ENCODE measurements at regions not wholly inside any gene's neighbourhood (a gene's known extent, or its start where the extent isn't known, plus 50 kb on each side); places are given as distances from the start of the nearest gene placed in this dataset.

DNA sequence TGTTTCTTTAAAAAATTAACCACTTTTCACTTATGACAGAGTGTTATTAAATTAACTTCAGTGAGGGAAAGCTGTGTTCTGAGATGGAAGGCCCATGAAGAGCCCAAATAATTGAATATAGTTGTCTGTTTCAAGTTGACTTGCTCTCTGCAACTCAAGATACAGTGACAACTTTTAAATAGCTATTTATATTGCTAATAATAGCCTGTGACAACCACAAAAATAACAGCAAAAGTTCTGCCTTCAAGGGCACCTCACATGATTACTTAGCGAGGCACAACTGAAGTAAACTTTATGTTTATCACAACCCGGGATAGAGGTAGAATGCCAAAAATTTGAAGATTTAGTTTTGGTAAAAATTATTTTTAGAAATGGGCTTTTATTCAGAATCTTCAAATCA lies 167.3 kb upstream of the SCN7A start:
- no peaks in the 10 kb centered on the region for H4K20me1 ChIP-seq (ENCODE audit: insufficient read depth)
- no peak overlapping the region for H3K4me3 ChIP-seq (ENCODE audit: low read length)
- H3K9ac ChIP-seq (ENCODE audit: low read length) = no peak overlapping the region
- no peak overlapping the region for H3K4me2 ChIP-seq (ENCODE audit: low read length)
- H3K27ac ChIP-seq (ENCODE audit: low read length) = no peak overlapping the region
- no peaks in the 10 kb centered on the region for H3K9me3 ChIP-seq (ENCODE audit: low read length)
- H3F3A ChIP-seq (ENCODE audit: insufficient read depth, low read length, poor library complexity, severe bottlenecking) = no peaks in the 10 kb centered on the region
- no peaks in the 10 kb centered on the region for H3K9me2 ChIP-seq (ENCODE audit: insufficient read depth, low read length)
- TF ChIP-seq SMC3 (conservative IDR thresholded peaks at IDR 0.05; ENCODE audit: poor library complexity) = no peak
- TF ChIP-seq, protein P1, sequence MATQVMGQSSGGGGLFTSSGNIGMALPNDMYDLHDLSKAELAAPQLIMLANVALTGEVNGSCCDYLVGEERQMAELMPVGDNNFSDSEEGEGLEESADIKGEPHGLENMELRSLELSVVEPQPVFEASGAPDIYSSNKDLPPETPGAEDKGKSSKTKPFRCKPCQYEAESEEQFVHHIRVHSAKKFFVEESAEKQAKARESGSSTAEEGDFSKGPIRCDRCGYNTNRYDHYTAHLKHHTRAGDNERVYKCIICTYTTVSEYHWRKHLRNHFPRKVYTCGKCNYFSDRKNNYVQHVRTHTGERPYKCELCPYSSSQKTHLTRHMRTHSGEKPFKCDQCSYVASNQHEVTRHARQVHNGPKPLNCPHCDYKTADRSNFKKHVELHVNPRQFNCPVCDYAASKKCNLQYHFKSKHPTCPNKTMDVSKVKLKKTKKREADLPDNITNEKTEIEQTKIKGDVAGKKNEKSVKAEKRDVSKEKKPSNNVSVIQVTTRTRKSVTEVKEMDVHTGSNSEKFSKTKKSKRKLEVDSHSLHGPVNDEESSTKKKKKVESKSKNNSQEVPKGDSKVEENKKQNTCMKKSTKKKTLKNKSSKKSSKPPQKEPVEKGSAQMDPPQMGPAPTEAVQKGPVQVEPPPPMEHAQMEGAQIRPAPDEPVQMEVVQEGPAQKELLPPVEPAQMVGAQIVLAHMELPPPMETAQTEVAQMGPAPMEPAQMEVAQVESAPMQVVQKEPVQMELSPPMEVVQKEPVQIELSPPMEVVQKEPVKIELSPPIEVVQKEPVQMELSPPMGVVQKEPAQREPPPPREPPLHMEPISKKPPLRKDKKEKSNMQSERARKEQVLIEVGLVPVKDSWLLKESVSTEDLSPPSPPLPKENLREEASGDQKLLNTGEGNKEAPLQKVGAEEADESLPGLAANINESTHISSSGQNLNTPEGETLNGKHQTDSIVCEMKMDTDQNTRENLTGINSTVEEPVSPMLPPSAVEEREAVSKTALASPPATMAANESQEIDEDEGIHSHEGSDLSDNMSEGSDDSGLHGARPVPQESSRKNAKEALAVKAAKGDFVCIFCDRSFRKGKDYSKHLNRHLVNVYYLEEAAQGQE (IDR thresholded peaks at IDR 0.05; ENCODE audit: borderline replicate concordance) = no peak
- TF ChIP-seq MXI1 (conservative IDR thresholded peaks at IDR 0.05; ENCODE audit: poor library complexity, severe bottlenecking) = no peak
- TF ChIP-seq POLR2AphosphoS5 (IDR thresholded peaks at IDR 0.05) = no peak
- TF ChIP-seq EZH2 (IDR thresholded peaks at IDR 0.05; ENCODE audit: borderline replicate concordance, insufficient read depth, low read length, poor library complexity, severe bottlenecking) = no peak
- TF ChIP-seq RAD21 (conservative IDR thresholded peaks at IDR 0.05) = no peak
- no peak for TF ChIP-seq EP300 (conservative IDR thresholded peaks at IDR 0.05; ENCODE audit: poor library complexity, severe bottlenecking)
- no peaks in the 10 kb centered on the region for H3K36me3 ChIP-seq (ENCODE audit: insufficient read depth, low read length)
- no peaks in the 10 kb centered on the region for H3K79me2 ChIP-seq (replicated peaks; ENCODE audit: insufficient read depth, low read length)
- H2AFZ ChIP-seq (ENCODE audit: low read depth, low read length) = no peak overlapping the region
- no peaks in the 10 kb centered on the region for H3K27me3 ChIP-seq (ENCODE audit: insufficient read depth, low read depth, low read length)

- no peaks in the 10 kb centered on the region for H3K9me2 ChIP-seq (ENCODE audit: insufficient read depth, low read length)
- H4K20me1 ChIP-seq (ENCODE audit: insufficient read depth) = no peaks in the 10 kb centered on the region
- no peaks in the 10 kb centered on the region for H3K9me3 ChIP-seq (ENCODE audit: low read length)
- H3K36me3 ChIP-seq (ENCODE audit: insufficient read depth, low read length) = no peaks in the 10 kb centered on the region
- H3K9ac ChIP-seq (ENCODE audit: low read length) = no peak overlapping the region
- H3K27ac ChIP-seq (ENCODE audit: low read length) = no peak overlapping the region
- H2AFZ ChIP-seq (ENCODE audit: low read depth, low read length) = no peak overlapping the region
- H3K79me2 ChIP-seq (replicated peaks; ENCODE audit: insufficient read depth, low read length) = no peaks in the 10 kb centered on the region
- H3F3A ChIP-seq (ENCODE audit: insufficient read depth, low read length, poor library complexity, severe bottlenecking) = no peaks in the 10 kb centered on the region
- H3K4me2 ChIP-seq (ENCODE audit: low read length) = no peak overlapping the region
- TF ChIP-seq MXI1 (conservative IDR thresholded peaks at IDR 0.05; ENCODE audit: poor library complexity, severe bottlenecking) (no peak), EZH2 (IDR thresholded peaks at IDR 0.05; ENCODE audit: borderline replicate concordance, insufficient read depth, low read length, poor library complexity, severe bottlenecking) (no peak), SMC3 (conservative IDR thresholded peaks at IDR 0.05; ENCODE audit: poor library complexity) (no peak), CTCF (IDR thresholded peaks at IDR 0.05; ENCODE audit: poor library complexity, severe bottlenecking) (no peak), RAD21 (conservative IDR thresholded peaks at IDR 0.05) (no peak), POLR2AphosphoS5 (IDR thresholded peaks at IDR 0.05) (no peak), TAF1 (IDR thresholded peaks at IDR 0.05; ENCODE audit: low read depth) (no peak), EP300 (conservative IDR thresholded peaks at IDR 0.05; ENCODE audit: poor library complexity, severe bottlenecking) (no peak)
- TF ChIP-seq, protein P1 (IDR thresholded peaks at IDR 0.05; ENCODE audit: borderline replicate concordance) = no peak
- H3K4me3 ChIP-seq (ENCODE audit: low read length) = no peak overlapping the region
- H3K27me3 ChIP-seq (ENCODE audit: insufficient read depth, low read depth, low read length) = no peaks in the 10 kb centered on the region
Observed at GRCh38 chr2:166658901-166659300, 164.9 kb upstream of the SCN7A start.
